LHCN-M2 (cell line): ENCODE measurements at regions not wholly inside any gene's neighbourhood (a gene's known extent, or its start where the extent isn't known, plus 50 kb on each side); places are given as distances from the start of the nearest gene placed in this dataset.
"Not testable (repeated sequence)": the region's sequence is repeated elsewhere in the genome, so short reads cannot be mapped to it uniquely, and the experiment has no call there.

Source experiments
- DNase-seq: peaks from one replicate; pipeline ENCODE4 v3.0.0-alpha.2; 2012; ENCODE audit warnings: low read depth

- DNase-seq = peak; percentile 27
Observed at GRCh38 chr1:87398641-87399040, 70.0 kb downstream of the LMO4 start.

DNA sequence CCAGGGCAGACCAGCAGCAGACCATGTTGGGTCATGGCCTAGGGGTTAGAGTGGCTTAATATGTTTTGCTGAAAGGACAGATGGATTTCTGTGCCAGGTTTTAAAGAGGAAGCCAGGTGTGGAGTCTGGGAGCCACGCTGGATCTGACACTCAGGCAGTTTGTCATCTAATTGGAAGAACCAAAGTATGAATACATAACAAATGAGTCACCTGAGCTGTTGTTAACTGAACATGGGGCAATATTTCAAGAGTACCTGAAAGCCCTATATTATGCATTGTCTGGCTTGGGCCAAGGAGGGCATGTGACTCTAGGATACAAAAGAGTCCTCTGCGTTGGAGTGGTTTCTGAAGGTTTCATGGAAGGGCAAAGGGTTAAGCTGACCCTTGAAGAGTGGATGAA lies 70.6 kb downstream of the LMO4 start:
- DNase-seq = no peak

- DNase-seq = no peak
Observed at GRCh38 chr1:87399701-87400100, 71.0 kb downstream of the LMO4 start.

- no peak for DNase-seq
Observed at GRCh38 chr1:87400813-87401212, 72.1 kb downstream of the LMO4 start.

- DNase-seq = peak; percentile 26
Observed at GRCh38 chr1:87402241-87403002, 73.7 kb downstream of the LMO4 start.

- DNase-seq = no peak
Observed at GRCh38 chr1:87403061-87403820, 74.6 kb downstream of the LMO4 start.

DNA sequence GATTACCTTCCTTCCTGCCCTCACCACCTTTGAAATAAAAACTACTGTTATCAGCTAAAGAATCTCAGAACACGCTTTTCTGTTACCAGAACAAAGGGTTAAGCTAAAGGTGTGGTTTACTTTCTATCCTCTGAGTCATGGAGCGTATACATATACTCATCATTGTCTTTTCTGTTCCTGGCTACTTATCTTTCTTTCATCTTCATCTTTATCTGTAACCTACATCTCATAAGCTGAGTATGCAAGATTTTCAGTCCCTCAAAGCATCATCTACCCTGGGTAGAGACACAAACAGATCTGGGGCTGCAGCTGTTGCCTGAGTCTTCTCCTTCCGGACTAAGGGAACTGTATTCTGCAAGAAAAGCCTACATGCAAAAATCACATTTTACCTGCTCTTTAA lies 75.6 kb downstream of the LMO4 start:
- no peak for DNase-seq

- no peak for DNase-seq
Observed at GRCh38 chr1:87408665-87409248, 80.1 kb downstream of the LMO4 start.

- DNase-seq = peak; percentile 12
Observed at GRCh38 chr1:87410776-87411480, 82.2 kb downstream of the LMO4 start.

GRCh38 chr1:87413846-87414245 lies 85.2 kb downstream of the LMO4 start:
- not testable (repeated sequence) for DNase-seq

- DNase-seq = no peak
Observed at GRCh38 chr1:87418048-87418447, 89.4 kb downstream of the LMO4 start.

DNA sequence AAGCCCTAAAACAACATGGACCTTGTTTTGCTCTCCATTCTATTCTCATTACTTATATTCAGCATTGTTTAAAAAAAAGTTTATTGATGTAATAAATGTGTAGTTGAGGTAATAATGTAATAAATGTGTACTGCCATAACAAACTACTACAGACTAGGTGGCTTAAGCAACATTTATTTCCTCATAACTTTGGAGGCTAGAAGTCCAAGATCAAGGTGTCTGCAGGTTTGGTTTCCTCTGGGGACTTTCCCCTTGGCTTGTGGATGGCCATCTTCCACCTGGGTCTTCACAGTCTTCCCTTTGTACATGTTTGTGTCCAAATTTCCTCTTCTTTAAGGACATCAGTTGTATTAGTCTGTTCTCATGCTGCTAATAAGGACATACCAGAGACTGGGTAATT lies 93.1 kb downstream of the LMO4 start:
- no peak for DNase-seq

GRCh38 chr1:87424541-87424940 lies 95.9 kb downstream of the LMO4 start:
- no peak for DNase-seq

DNA sequence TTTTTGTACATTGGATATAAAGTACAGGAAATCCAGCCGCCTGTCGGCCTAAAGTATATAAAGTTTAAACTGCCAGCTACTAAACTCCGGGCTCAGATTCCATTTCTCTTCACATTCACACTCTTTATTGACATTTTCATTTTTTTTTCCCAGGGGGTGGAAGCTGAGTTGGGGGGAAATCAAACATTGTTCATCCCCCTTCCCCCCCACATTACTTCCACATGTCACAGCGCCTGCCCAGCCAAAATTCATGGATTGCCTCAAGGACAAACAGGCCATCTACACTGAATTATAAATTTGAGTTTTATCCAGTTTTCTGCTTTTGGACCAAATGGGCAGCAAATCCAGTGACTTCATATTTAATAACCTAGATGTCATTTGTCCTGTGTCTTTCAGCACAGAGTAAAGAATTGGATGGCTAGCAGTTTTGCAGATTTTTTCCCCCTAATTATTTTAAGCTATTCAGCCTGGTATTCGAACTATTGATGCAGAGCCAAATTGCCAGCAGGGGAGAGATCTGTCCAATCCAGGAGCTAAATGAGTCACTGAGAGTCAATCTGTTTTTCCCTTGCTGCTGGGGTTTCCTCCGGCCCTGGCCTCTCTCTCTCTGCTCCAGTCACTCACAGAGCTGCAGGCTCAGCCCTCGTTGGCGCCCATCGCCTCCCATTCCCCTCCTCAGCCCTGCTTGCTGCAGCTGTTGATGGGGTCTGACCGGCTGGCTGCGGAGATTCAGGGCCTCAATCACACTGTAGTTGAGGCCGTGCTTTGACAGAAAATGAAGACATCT lies 98.0 kb downstream of the LMO4 start:
- no peak for DNase-seq

- DNase-seq = no peak
Observed at GRCh38 chr1:87428367-87428766, 99.7 kb downstream of the LMO4 start.

DNA sequence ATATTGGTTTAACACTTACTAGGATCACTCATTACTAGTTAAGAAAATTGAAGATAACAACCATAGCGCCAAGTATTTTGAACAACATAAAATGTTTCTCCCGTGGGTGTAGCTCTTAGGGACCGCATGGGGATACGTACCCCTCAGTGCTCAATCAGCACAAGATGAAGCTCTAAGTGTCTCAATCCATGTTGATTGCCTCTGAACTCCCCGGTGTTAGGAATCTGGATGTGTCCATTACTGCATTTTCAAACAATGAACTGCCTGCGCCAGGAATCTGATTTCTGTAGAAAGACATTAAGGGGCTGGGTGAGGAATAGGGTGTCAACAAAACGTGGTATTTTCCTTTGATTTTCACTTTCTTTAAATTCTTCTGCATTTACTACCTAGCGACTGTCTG lies 100.2 kb downstream of the LMO4 start:
- no peak for DNase-seq

DNA sequence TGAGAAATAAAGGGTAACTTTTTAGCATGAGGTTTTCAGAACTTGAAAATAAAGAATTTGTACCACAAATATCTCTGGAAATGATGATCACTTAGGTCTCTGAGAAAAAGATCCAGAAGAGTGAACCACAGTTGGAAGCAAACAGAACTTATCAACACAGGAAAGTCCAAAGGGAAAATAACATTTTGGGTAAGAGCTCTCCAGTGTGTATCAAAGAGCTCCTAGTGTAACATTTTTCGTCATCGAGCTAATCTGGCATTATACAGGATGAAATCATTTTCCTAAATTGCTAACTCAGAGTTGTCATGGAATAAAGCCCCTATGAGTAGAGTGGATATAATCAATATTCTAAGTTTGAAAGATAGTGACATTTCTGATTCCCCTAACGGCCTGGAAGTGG lies 104.0 kb downstream of the LMO4 start:
- DNase-seq = no peak

DNA sequence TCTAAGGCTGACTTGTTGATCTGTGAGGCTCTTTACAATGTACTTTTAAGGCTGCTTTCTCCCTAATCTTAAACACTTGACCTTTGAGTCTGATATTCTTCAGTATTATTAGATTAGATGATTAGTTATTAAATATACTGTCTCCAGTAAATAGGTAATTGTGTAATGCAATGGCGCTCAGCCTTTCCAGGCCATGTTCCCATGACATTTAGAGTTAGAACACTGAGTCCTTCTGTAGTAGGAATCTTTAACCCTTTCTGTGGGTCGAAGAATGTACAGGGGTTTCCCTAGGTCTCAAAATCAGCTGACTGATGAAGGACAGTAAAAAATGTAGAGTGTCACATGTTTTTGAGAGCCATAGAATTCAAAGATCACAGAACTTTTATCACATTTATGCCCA lies 104.4 kb downstream of the LMO4 start:
- DNase-seq = not testable (repeated sequence)

- DNase-seq = no peak
Observed at GRCh38 chr1:87435484-87435883, 106.8 kb downstream of the LMO4 start.

DNA sequence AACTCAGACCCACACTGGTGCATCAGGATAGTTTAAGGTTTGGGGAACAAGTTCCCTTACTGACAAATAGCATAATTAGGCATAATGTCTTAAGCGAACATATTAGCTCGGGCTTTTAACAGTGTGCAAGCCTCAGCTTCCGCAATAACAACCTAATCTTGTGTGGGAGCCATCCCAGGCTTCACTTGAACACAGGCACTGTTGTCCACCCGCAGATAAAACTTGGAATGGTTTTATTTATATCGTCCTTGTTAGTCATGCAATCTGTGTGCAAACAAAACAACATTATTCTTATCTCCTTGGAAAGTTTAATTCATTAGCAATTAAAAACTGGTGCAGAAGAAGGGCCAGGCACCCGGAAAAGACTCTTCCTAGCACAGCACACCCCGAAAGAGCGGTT lies 107.4 kb downstream of the LMO4 start:
- not testable (repeated sequence) for DNase-seq

DNA sequence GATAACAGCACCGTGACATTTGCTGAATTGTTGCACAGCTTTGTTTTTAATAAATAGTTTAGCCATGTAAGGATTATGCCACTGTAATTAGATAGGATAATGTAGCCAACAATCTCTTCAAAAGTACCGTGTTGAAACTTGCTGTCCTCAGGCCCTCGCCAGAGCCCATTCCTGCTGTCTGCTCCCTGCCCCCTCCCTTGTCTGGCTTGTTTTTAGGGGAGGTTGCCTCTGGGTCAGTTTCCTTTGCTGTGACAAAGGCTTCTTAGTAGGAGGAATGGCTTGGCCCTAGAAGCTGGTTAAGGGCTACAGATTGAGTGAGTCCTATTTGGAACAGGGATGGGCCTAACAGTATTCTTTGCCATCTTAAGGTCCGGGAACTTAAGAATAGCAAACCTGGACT lies 107.9 kb downstream of the LMO4 start:
- no peak for DNase-seq
